ENCODE measurements at regions not wholly inside any gene's neighbourhood (a gene's known extent, or its start where the extent isn't known, plus 50 kb on each side); places are given as distances from the start of the nearest gene placed in this dataset.

DNA sequence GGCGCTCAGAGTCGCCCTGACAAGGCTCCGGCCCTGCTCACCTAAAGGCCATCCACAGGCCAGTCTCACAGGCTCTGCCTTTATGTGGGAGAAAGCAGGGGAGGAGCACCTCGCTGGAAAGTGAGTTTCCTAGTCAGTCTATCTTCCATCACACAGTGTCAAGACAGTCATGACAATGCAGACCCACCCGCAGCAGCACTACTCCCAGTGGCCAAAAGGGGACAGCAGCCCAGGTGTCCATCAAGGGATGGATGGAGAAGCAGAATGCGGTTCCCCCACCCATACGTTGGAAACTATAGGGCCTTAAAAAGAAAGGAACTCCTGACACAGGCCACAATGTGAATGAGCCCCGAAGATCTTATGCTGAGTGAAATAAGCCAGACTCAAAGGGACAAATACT, 226.8 kb downstream of the ENGASE start:
- no peak for TF ChIP-seq POLR2A (IDR thresholded peaks at IDR 0.05)
- TF ChIP-seq, protein P1, sequence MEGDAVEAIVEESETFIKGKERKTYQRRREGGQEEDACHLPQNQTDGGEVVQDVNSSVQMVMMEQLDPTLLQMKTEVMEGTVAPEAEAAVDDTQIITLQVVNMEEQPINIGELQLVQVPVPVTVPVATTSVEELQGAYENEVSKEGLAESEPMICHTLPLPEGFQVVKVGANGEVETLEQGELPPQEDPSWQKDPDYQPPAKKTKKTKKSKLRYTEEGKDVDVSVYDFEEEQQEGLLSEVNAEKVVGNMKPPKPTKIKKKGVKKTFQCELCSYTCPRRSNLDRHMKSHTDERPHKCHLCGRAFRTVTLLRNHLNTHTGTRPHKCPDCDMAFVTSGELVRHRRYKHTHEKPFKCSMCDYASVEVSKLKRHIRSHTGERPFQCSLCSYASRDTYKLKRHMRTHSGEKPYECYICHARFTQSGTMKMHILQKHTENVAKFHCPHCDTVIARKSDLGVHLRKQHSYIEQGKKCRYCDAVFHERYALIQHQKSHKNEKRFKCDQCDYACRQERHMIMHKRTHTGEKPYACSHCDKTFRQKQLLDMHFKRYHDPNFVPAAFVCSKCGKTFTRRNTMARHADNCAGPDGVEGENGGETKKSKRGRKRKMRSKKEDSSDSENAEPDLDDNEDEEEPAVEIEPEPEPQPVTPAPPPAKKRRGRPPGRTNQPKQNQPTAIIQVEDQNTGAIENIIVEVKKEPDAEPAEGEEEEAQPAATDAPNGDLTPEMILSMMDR (IDR thresholded peaks at IDR 0.05 in 8 of 11, conservative IDR thresholded peaks at IDR 0.05 in 3 of 11), result no peak
